K562 (cell line): ENCODE measurements at regions not wholly inside any gene's neighbourhood (a gene's known extent, or its start where the extent isn't known, plus 50 kb on each side); places are given as distances from the start of the nearest gene placed in this dataset.

ENCODE experiments used
- BMI1 ChIP-seq: fragments of 150-350 bp; IDR thresholded peaks from 2 replicates; pipeline ENCODE4 v1.6.1; 2014; ENCODE audit warnings: low read length
- CAMTA2 ChIP-seq: fragments of 250-450 bp; sonication (Bioruptor Pico); conservative IDR thresholded peaks from 2 replicates; pipeline ENCODE4 v1.5.1; 2022
- CREB3L1 ChIP-seq: fragments of 450-650 bp; IDR thresholded peaks from 2 replicates; pipeline ENCODE4 v1.6.1; 2014; ENCODE audit warnings: low read depth, mild to moderate bottlenecking, moderate library complexity, borderline replicate concordance
- ETS1 ChIP-seq: conservative IDR thresholded peaks from 2 replicates; pipeline ENCODE4 v1.6.1; 2011; ENCODE audit warnings: low read depth, mild to moderate bottlenecking, low read length; ENCODE audit not compliant: control insufficient read depth
- HSF4 ChIP-seq: fragments of 250-450 bp; sonication (Bioruptor Pico); IDR thresholded peaks from 2 replicates; pipeline ENCODE4 v2.1.2; 2022; ENCODE audit warnings: mild to moderate bottlenecking, moderate library complexity, borderline replicate concordance
- MAX ChIP-seq: sonication (generic); formaldehyde crosslinking; IDR thresholded peaks from 2 replicates; pipeline ENCODE4 v1.9.0; 2022; ENCODE audit warnings: mild to moderate bottlenecking, missing genetic modification reagents
- RUNX1 ChIP-seq: sonication (generic); IDR thresholded peaks from 2 replicates; pipeline ENCODE4 v1.6.1; 2016; ENCODE audit warnings: antibody characterized with exemption, low read depth
- ZFP30 ChIP-seq: fragments of 250-450 bp; sonication (Bioruptor Pico); IDR thresholded peaks from 2 replicates; pipeline ENCODE4 v1.8.0; 2022; ENCODE audit warnings: moderate library complexity, mild to moderate bottlenecking, inconsistent platforms, borderline replicate concordance
- ZNF695 ChIP-seq: fragments of 450-650 bp; formaldehyde crosslinking; IDR thresholded peaks from 2 replicates; pipeline ENCODE4 v1.4.0; 2020; ENCODE audit warnings: mild to moderate bottlenecking, moderate library complexity

GRCh38 chr20:17849138-17849900 is 119.3 kb downstream of the SNX5 start (continued):
- TF ChIP-seq CREB3L1 (no peak), RUNX1 (no peak), CAMTA2 (CRISPR knock-in tag) (no peak), HSF4 (CRISPR knock-in tag) (no peak), MAX (CRISPR knock-in tag) (no peak), ZFP30 (CRISPR knock-in tag) (no peak), BMI1 (no peak), ETS1 (no peak), ZNF695 (CRISPR knock-in tag) (no peak)
